ENCODE measurements at regions not wholly inside any gene's neighbourhood (a gene's known extent, or its start where the extent isn't known, plus 50 kb on each side); places are given as distances from the start of the nearest gene placed in this dataset.

GRCh38 chr5:3662344-3662743 lies 66.7 kb downstream of the IRX1 start:
- TF ChIP-seq, protein P1, sequence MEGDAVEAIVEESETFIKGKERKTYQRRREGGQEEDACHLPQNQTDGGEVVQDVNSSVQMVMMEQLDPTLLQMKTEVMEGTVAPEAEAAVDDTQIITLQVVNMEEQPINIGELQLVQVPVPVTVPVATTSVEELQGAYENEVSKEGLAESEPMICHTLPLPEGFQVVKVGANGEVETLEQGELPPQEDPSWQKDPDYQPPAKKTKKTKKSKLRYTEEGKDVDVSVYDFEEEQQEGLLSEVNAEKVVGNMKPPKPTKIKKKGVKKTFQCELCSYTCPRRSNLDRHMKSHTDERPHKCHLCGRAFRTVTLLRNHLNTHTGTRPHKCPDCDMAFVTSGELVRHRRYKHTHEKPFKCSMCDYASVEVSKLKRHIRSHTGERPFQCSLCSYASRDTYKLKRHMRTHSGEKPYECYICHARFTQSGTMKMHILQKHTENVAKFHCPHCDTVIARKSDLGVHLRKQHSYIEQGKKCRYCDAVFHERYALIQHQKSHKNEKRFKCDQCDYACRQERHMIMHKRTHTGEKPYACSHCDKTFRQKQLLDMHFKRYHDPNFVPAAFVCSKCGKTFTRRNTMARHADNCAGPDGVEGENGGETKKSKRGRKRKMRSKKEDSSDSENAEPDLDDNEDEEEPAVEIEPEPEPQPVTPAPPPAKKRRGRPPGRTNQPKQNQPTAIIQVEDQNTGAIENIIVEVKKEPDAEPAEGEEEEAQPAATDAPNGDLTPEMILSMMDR (IDR thresholded peaks at IDR 0.05) = no peak
- TF ChIP-seq ZFX (IDR thresholded peaks at IDR 0.05; ENCODE audit: borderline replicate concordance) = no peak

All from 22Rv1 (cell line).